WI38 (cell line): ENCODE measurements at regions not wholly inside any gene's neighbourhood (a gene's known extent, or its start where the extent isn't known, plus 50 kb on each side); places are given as distances from the start of the nearest gene placed in this dataset.

Source experiments
- H3K4me3 ChIP-seq: 2 replicates; pipeline ENCODE4 v1.5.1; 2011; ENCODE audit warnings: low read depth, mild to moderate bottlenecking, control low read depth, low read length
- CTCF ChIP-seq: IDR thresholded peaks from 2 replicates; pipeline ENCODE4 v1.5.1; 2012; ENCODE audit warnings: low read depth, mild to moderate bottlenecking, control low read depth, low read length

GRCh38 chr4:146098978-146099377 lies 76.5 kb upstream of the LSM6 start:
- H3K4me3 ChIP-seq: no peak overlapping the region
- TF ChIP-seq CTCF: no peak

- no peak for TF ChIP-seq CTCF
Measured at GRCh38 chr4:146098397-146098796, 77.1 kb upstream of the LSM6 start.

GRCh38 chr4:146096371-146096770 lies 79.1 kb upstream of the LSM6 start:
- TF ChIP-seq CTCF: no peak
- H3K4me3 ChIP-seq: no peak overlapping the region

More at GRCh38 chr4:146098397-146098796, 77.1 kb upstream of the LSM6 start:
- no peak overlapping the region for H3K4me3 ChIP-seq

GRCh38 chr4:146095860-146096259 lies 79.7 kb upstream of the LSM6 start:
- H3K4me3 ChIP-seq: no peak overlapping the region
- no peak for TF ChIP-seq CTCF

GRCh38 chr4:146095091-146095690 lies 80.3 kb upstream of the LSM6 start:
- H3K4me3 ChIP-seq: no peak overlapping the region
- peak; percentile 61 for TF ChIP-seq CTCF

GRCh38 chr4:146088690-146089089 lies 86.8 kb upstream of the LSM6 start:
- no peak overlapping the region for H3K4me3 ChIP-seq
- no peak for TF ChIP-seq CTCF

- TF ChIP-seq CTCF: no peak
- no peak overlapping the region for H3K4me3 ChIP-seq
Measured at GRCh38 chr4:146087856-146088255, 87.7 kb upstream of the LSM6 start.
